Left renal cortex interstitium (tissue), 4 donors: ENCODE measurements at regions not wholly inside any gene's neighbourhood (a gene's known extent, or its start where the extent isn't known, plus 50 kb on each side); places are given as distances from the start of the nearest gene placed in this dataset.
"Not testable (repeated sequence)": the region's sequence is repeated elsewhere in the genome, so short reads cannot be mapped to it uniquely, and the experiment has no call there.

Experiments used
- DNase-seq, 4 donors: peaks; one replicate each; pipeline ENCODE4 v3.0.0-alpha.2; 2013; ENCODE audit warnings: low read depth in 4 of 4, low spot score in 2 of 4, missing footprints in 1 of 4

DNA sequence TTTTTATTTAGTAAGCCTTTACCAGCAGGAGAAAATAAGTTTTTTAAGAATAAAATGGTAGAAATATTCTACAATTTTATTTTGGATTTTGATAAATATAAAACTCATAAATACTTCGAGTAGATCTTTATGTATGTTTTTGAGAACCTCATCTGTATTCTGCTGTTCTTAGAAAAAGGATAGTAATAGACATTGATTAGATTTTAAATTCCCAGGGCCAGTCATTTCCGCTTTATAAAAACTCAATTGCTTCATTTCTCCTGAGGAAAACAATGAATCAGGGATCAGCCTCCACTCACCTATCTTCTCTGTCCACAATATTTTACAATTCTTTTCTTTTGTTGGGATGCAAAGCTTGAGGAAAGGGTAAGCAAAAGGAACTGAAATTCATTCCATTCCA is 1983.5 kb upstream of the C9orf72 start:
- DNase-seq = no peak

DNA sequence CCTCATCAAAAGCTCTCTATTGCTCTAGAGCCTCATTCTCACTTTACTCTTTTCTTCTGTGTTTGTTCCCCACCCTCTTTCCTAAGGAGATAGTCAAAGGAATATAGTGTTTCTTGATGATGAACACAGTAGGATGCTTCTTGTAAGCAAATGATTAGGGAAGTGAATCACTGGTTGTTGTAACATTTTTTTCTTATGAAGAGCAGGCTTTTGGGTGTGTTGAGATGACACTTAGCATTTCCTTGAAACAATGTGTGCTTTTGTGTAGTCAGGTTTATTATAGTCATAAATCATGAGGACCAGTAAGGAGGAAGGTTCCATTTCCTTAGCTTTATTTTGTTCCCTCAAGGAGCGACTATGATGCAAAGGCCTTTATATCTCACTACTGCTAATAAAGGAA is 1991.3 kb upstream of the C9orf72 start:
- DNase-seq = no peak

DNA sequence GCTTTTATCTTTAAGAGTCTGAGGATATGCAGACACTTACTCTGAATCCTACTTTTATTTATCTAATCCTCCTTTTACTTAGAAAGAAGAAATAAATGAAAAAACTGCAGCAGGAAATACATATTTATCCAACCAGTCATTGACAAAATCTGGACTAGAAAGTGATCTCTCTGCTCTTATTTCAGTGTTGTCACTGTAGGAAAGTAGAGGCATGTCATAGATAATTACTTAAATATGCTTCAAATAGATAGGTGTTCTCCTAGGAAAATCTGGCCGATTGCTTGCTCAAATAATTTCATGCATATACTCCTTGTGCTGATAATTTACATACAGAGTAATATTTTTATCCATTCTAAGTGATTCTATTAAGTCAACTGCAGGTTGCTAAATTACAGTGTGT is 2001.9 kb upstream of the C9orf72 start:
- DNase-seq = no peak

DNA sequence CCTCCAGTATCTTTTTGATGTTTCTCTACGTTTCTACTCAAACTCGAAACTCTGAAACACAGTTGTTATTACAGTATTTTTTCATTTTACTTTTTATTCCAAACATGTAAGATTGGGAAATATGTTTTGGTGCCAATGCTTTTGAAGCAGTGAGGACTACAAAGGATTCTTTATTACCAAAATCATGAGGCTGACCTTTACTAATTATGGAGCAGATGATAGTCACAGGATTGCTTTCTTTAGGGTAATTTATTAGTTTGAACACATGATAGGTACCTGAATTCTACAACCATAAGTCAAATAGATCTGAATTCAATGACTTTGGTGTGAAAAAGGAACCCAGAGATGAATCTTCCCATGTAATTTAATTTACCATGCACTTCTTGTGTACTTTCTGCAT is 2015.1 kb upstream of the C9orf72 start:
- DNase-seq = no peak

DNA sequence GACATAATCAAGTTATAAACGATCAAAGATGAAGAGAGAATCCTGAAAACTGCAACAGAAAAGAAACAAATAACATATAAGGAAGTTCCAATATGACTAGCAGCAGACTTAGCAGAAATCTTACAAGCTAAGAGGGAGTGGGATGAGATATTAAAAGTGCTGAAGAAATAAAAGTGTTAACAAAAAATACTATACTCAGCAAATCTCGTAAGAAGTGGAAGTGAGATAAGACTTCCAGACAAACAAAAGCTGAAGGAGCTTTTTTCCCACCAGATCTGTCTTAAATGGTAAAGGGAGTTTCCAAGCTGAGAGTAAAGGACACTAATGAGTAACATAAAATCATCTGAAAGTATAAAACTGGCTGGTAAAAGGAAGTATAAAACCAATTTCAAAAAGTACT is 2036.0 kb upstream of the C9orf72 start:
- DNase-seq = no peak

GRCh38 chr9:29613773-29614172 is 2040.5 kb upstream of the C9orf72 start:
- no peak for DNase-seq

DNA sequence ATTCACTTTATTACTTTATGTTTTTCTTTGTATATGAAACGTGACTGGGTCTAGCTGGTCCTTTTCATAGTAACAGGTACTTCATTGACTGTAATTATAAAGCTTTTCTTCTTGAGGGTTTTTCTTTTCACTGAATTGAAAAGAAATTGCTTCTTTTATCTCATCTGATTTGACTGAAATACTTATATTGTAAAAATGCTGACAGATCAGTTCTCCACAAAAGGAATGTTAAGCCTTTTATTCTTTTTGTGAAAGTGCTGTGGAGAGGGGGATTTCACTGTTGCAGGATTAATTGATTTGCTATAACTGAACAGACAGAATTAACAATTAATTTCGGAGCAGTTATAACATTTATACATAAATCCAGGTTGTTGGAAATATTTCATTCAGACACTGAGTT is 2043.6 kb upstream of the C9orf72 start:
- no peak for DNase-seq

DNA sequence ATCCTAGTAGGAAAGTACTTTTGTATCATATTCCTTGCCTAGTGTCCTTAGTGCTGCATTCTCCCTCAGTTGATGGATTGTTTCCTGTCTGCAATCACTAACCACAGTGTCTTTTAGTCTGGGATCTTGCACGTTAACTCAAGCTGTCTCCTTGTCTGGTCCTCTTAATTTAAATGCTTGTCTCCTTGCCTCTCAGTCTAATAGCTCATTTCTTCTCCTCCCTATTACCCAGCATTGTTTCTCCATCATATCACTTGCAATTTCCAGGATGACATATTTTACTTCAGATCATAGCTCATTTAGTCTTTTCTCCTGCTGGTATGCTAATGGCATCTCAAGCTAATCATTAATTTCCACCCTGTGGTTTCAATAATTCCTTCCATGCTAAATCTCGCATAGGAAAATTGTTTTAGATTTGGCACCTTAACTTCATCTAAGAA is 2052.0 kb upstream of the C9orf72 start:
- no peak for DNase-seq

DNA sequence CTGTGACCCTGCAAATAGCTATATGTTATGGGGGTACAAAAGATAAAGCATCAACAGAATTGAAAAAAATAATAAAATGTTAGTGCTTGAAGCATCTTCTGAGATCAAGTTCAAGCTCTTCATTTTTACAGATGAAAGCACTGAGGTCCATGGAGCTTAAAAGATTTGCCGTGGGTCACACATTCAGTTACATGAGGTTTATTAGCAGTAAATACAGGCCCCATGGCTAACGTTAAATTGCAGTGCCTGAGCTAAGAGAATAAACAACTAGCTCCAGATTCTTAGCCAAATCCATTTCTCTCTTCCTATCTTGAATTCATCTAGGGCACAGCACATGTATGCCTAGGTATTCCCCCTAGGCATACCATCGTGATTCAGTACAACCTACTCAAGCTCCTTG is 2052.7 kb upstream of the C9orf72 start:
- DNase-seq = no peak

DNA sequence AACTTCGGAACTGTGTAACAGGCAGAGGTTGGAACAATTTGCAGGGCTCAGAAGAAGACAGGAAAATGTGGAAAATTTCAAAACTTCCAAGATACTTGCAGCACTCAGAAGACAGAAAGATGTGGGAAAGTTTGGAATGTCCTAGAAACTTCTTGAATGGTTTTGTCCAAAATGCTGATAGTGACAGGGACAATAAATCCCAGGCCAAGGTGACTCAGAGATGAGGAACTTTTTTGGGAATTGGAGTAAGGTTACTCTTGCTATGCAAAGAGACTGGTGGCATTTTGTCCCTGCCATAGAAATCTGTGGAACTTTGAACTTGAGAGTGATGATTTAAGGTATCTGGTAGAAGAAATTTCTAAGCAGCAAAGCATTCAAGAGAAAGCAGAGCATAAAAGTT is 2055.6 kb upstream of the C9orf72 start:
- not testable (repeated sequence) for DNase-seq

- DNase-seq = no peak
Observed at GRCh38 chr9:29637471-29638237, 2064.4 kb upstream of the C9orf72 start.

GRCh38 chr9:29640507-29640906 is 2067.2 kb upstream of the C9orf72 start:
- DNase-seq = no peak

GRCh38 chr9:29644514-29644913 is 2071.2 kb upstream of the C9orf72 start:
- no peak for DNase-seq

DNA sequence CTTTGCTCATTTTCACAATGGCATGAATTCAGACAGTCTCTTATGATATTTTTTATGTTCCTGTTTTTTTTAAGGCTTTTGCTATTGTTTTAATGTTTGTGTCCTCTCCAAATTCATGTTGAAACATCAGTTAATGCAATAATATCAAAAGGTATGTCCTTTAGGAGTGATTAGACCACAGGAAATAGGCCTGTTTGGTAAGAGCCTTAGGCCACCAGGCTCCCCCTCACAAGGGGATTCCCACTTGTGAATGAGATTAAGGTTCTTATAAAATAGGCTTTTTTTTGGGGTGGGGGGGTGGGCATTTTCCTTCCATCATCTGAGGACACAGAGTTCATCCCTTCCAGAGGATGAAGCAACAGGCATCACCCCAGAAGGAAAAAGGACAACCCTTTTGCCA is 2074.2 kb upstream of the C9orf72 start:
- no peak for DNase-seq

GRCh38 chr9:29648132-29648531 is 2074.9 kb upstream of the C9orf72 start:
- DNase-seq = no peak

GRCh38 chr9:29648601-29649000 is 2075.3 kb upstream of the C9orf72 start:
- DNase-seq = no peak

GRCh38 chr9:29656641-29657406 is 2083.5 kb upstream of the C9orf72 start:
- DNase-seq = no peak

DNA sequence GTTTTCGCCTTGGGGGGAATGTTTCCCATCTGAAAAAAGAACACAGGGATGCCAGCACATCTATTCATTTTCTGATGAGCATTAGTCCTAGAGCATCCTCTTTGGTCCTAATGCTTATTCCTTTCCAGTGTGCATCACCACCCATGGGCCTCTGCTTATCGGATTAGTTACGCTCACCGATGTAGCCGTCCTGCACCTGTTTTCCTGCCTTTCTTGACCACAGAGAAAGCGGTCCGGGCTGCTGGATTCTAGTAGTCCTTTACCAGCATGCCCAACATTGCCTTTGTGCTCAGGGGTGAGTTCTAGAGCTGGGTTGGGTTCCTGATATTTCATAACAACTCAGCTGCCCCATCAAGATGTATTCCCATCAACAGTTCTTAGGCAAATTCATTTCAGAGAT is 2084.5 kb upstream of the C9orf72 start:
- DNase-seq = no peak

- DNase-seq = no peak
Observed at GRCh38 chr9:29659014-29659413, 2085.7 kb upstream of the C9orf72 start.

- DNase-seq = no peak
Observed at GRCh38 chr9:29659736-29660135, 2086.5 kb upstream of the C9orf72 start.

- no peak for DNase-seq
Observed at GRCh38 chr9:29668732-29669131, 2095.5 kb upstream of the C9orf72 start.

DNA sequence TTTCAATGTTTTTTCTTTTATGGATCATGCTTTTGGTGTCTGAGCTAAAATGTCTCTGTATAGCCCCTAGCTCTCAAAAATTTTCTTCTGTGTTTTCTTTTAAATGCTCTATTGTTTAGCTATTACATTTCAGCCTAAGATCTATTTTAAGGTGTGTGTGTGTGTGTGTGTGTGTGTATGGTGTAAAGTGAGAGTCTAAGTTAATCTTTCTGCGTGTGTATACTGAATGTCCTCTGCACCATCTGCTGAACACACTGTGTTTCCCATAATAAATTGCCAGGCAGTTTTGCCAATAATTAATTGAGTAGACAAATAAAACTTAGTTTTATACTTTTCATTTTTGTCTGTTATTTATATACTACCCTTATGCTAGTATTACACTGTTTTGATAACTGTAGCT is 2096.3 kb upstream of the C9orf72 start:
- DNase-seq = no peak
